ENCODE measurements at regions not wholly inside any gene's neighbourhood (a gene's known extent, or its start where the extent isn't known, plus 50 kb on each side); places are given as distances from the start of the nearest gene placed in this dataset.
A peak's percentile ranks its signal among the peaks of the same experiment; 100 is the strongest.

DNA sequence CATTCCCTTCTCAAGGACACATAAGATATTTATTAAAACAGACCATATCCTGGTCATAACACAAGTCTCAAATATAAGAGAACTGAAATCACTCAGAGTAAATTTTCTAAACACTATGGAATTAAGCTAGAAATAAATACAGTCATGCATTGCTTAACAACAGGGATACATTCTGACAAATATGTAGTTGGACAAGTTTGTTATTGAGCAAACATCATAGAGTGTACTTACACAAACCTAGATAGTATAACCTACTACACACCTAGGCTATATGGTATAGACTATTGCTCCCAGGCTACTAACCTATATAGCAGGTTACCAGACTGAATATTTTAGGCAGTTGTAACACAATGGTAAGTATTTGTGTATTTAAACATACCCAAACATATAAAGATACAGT is 104.0 kb downstream of the MIS18A start:
- Mint-ChIP-seq H3K27ac (ENCODE audit: unreplicated experiment) (no peak overlapping the region), H3K4me1 (ENCODE audit: low read depth, unreplicated experiment) (no peaks in the 10 kb centered on the region), H3K27me3 (ENCODE audit: low read depth, unreplicated experiment) (no peaks in the 10 kb centered on the region), H3K9me3 (ENCODE audit: unreplicated experiment) (no peaks in the 10 kb centered on the region), H3K4me3 (ENCODE audit: unreplicated experiment) (no peak overlapping the region), H3K36me3 (ENCODE audit: low read depth, unreplicated experiment) (no peaks in the 10 kb centered on the region)
- no peak overlapping the region for H3K9ac ChIP-seq (ENCODE audit: low read length)
- H3K27me3 ChIP-seq (ENCODE audit: insufficient read depth, low read length) = no peaks in the 10 kb centered on the region
- no peak overlapping the region for H3K4me3 ChIP-seq (ENCODE audit: insufficient read depth, low read depth, low read length)
- H3K4me1 ChIP-seq (ENCODE audit: insufficient read depth, low read length) = no peaks in the 10 kb centered on the region
- no peak overlapping the region for H3K4me2 ChIP-seq (ENCODE audit: low read length)
- H3K27ac ChIP-seq (ENCODE audit: low read depth, low read length) = no peak overlapping the region
- H4K20me1 ChIP-seq (ENCODE audit: insufficient read depth, low read length) = no peaks in the 10 kb centered on the region
- no peak for TF ChIP-seq EZH2 (IDR thresholded peaks at IDR 0.05; ENCODE audit: insufficient read depth, low read length)
- TF ChIP-seq, protein P1, sequence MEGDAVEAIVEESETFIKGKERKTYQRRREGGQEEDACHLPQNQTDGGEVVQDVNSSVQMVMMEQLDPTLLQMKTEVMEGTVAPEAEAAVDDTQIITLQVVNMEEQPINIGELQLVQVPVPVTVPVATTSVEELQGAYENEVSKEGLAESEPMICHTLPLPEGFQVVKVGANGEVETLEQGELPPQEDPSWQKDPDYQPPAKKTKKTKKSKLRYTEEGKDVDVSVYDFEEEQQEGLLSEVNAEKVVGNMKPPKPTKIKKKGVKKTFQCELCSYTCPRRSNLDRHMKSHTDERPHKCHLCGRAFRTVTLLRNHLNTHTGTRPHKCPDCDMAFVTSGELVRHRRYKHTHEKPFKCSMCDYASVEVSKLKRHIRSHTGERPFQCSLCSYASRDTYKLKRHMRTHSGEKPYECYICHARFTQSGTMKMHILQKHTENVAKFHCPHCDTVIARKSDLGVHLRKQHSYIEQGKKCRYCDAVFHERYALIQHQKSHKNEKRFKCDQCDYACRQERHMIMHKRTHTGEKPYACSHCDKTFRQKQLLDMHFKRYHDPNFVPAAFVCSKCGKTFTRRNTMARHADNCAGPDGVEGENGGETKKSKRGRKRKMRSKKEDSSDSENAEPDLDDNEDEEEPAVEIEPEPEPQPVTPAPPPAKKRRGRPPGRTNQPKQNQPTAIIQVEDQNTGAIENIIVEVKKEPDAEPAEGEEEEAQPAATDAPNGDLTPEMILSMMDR (IDR thresholded peaks at IDR 0.05; ENCODE audit: insufficient read depth, low read depth, low read length) = no peak
- H3K79me2 ChIP-seq (ENCODE audit: insufficient read depth, low read length) = no peaks in the 10 kb centered on the region
- FAIRE-seq = no peak
- no peak for DNase-seq (ENCODE audit: low read depth)
- no peak overlapping the region for H2AFZ ChIP-seq (ENCODE audit: low read depth, low read length)
- no peaks in the 10 kb centered on the region for H3K36me3 ChIP-seq (ENCODE audit: insufficient read depth, low read length)
- H3K9me3 ChIP-seq (ENCODE audit: insufficient read depth, low read depth, low read length) = no peaks in the 10 kb centered on the region

DNA sequence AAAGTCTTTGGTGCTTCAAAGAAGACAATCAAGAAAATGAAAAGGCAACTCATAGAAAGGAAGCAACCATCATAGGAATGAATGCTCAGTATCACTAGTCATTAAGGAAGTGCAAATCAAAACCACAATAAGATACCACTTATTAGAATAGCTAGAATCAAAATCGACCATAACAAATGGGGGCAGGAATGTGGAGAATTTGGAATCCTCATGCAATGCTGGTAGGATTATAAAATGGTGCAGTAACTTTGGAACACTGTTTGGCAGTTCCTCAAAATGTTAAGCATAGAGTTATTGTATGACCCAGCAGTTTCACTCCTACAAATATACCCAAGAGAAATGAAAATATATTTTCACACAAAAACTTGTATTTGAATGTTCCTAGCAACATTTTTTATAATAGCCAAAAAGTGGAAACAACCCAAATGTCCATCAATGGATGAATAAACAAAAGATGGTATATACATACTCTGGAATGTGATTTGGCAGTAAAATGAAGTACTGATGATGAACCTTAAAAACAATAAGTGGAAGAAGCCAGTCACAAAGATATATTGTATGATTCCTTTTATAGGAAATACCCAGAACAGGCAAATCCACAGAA is 105.6 kb downstream of the MIS18A start:
- Mint-ChIP-seq H3K4me3 (ENCODE audit: unreplicated experiment) (no peak overlapping the region), H3K9me3 (ENCODE audit: unreplicated experiment) (no peaks in the 10 kb centered on the region), H3K27me3 (ENCODE audit: low read depth, unreplicated experiment) (no peaks in the 10 kb centered on the region), H3K4me1 (ENCODE audit: low read depth, unreplicated experiment) (no peaks in the 10 kb centered on the region), H3K36me3 (ENCODE audit: low read depth, unreplicated experiment) (no peaks in the 10 kb centered on the region), H3K27ac (ENCODE audit: unreplicated experiment) (no peak overlapping the region)
- H3K4me1 ChIP-seq (ENCODE audit: insufficient read depth, low read length) = no peaks in the 10 kb centered on the region
- DNase-seq (ENCODE audit: low read depth) (peak; percentile 18), FAIRE-seq (no peak)
- no peak overlapping the region for H2AFZ ChIP-seq (ENCODE audit: low read depth, low read length)
- TF ChIP-seq, protein P1 (IDR thresholded peaks at IDR 0.05; ENCODE audit: insufficient read depth, low read depth, low read length) = no peak
- TF ChIP-seq EZH2 (IDR thresholded peaks at IDR 0.05; ENCODE audit: insufficient read depth, low read length) = no peak
- H3K27ac ChIP-seq (ENCODE audit: low read depth, low read length) = no peak overlapping the region
- H3K9ac ChIP-seq (ENCODE audit: low read length) = no peak overlapping the region
- H3K36me3 ChIP-seq (ENCODE audit: insufficient read depth, low read length) = no peaks in the 10 kb centered on the region
- H4K20me1 ChIP-seq (ENCODE audit: insufficient read depth, low read length) = no peaks in the 10 kb centered on the region
- no peaks in the 10 kb centered on the region for H3K9me3 ChIP-seq (ENCODE audit: insufficient read depth, low read depth, low read length)
- H3K27me3 ChIP-seq (ENCODE audit: insufficient read depth, low read length) = no peaks in the 10 kb centered on the region
- H3K4me3 ChIP-seq (ENCODE audit: insufficient read depth, low read depth, low read length) = no peak overlapping the region
- no peaks in the 10 kb centered on the region for H3K79me2 ChIP-seq (ENCODE audit: insufficient read depth, low read length)
- no peak overlapping the region for H3K4me2 ChIP-seq (ENCODE audit: low read length)

DNA sequence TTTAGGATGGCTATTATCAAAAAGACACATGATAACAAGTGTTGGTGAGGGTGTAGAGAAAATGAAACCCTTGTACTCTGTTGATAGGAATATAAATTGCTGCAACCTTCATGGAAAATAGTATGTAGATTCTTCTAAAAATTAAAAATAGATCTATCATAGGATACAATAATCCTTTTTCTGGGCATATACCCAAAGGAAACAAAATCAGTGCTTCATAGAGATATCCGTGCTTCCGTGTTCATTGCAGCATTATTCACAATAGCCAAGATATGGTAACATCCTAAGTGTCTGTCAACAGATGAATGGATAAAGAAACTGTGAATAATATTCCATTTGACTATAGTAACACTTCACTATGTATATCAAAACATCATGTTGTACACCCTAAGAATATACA is 106.7 kb downstream of the MIS18A start:
- DNase-seq (ENCODE audit: low read depth) (no peak), FAIRE-seq (no peak)
- Histone ChIP-seq H3K27me3 (ENCODE audit: insufficient read depth, low read length) (no peaks in the 10 kb centered on the region), H2AFZ (ENCODE audit: low read depth, low read length) (no peak overlapping the region), H4K20me1 (ENCODE audit: insufficient read depth, low read length) (no peaks in the 10 kb centered on the region), H3K4me1 (ENCODE audit: insufficient read depth, low read length) (no peaks in the 10 kb centered on the region), H3K4me3 (ENCODE audit: insufficient read depth, low read depth, low read length) (no peak overlapping the region), H3K36me3 (ENCODE audit: insufficient read depth, low read length) (no peaks in the 10 kb centered on the region), H3K27ac (ENCODE audit: low read depth, low read length) (no peak overlapping the region), H3K9me3 (ENCODE audit: insufficient read depth, low read depth, low read length) (no peaks in the 10 kb centered on the region), H3K4me2 (ENCODE audit: low read length) (no peak overlapping the region), H3K79me2 (ENCODE audit: insufficient read depth, low read length) (no peaks in the 10 kb centered on the region), H3K9ac (ENCODE audit: low read length) (no peak overlapping the region)
- H3K27ac Mint-ChIP-seq (ENCODE audit: unreplicated experiment) = no peak overlapping the region
- no peaks in the 10 kb centered on the region for H3K4me1 Mint-ChIP-seq (ENCODE audit: low read depth, unreplicated experiment)
- TF ChIP-seq, protein P1 (IDR thresholded peaks at IDR 0.05; ENCODE audit: insufficient read depth, low read depth, low read length) = no peak
- no peak for TF ChIP-seq EZH2 (IDR thresholded peaks at IDR 0.05; ENCODE audit: insufficient read depth, low read length)
- no peaks in the 10 kb centered on the region for H3K9me3 Mint-ChIP-seq (ENCODE audit: unreplicated experiment)
- H3K4me3 Mint-ChIP-seq (ENCODE audit: unreplicated experiment) = no peak overlapping the region
- H3K27me3 Mint-ChIP-seq (ENCODE audit: low read depth, unreplicated experiment) = no peaks in the 10 kb centered on the region
- H3K36me3 Mint-ChIP-seq (ENCODE audit: low read depth, unreplicated experiment) = no peaks in the 10 kb centered on the region
